ENCODE measurements at regions not wholly inside any gene's neighbourhood (a gene's known extent, or its start where the extent isn't known, plus 50 kb on each side); places are given as distances from the start of the nearest gene placed in this dataset.

DNA sequence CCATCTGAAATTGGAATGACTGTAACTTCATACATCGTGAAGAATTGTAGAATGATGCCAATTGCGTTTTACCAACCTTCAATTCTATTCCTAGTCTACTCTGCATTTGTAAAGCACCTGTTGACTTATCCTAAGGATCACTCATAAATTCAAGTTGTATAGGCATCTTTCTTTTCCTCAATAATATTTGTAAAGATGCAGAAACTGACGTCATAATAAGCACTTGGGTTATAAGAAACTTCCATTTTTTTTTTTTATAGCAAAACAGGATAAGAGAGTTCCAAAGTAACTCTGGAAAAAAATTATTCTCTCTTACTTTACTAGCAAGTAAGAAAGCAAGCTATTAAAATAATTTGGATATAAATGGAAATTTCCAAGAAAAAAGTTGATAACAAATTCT, 1377.4 kb upstream of the ACVR2A start:
- Histone ChIP-seq H4K20me1 (ENCODE audit: control insufficient read depth, insufficient read depth, insufficient read length) (no peaks in the 10 kb centered on the region), H2BK5ac (ENCODE audit: insufficient read length, low read length) (no peak overlapping the region), H3K56ac (ENCODE audit: insufficient read length, low read depth, low read length) (no peak overlapping the region), H3K9me3 (ENCODE audit: control insufficient read depth, low read depth, low read length) (no peaks in the 10 kb centered on the region), H3K27ac (ENCODE audit: insufficient read length, low read depth, low read length) (no peak overlapping the region), H3K4me1 (ENCODE audit: insufficient read depth, low read length) (no peaks in the 10 kb centered on the region; the same call in 1 of the 2 replicates), H3K18ac (ENCODE audit: insufficient read length, low read depth, low read length) (no peak overlapping the region), H3K27me3 (ENCODE audit: insufficient read depth, low read length) (no peaks in the 10 kb centered on the region), H2BK15ac (ENCODE audit: low read depth, low read length) (no peak overlapping the region), H3K9ac (ENCODE audit: extremely low read depth, insufficient read length, low read length) (no peak overlapping the region), H3K23me2 (ENCODE audit: insufficient read length, low read depth, low read length, poor library complexity, severe bottlenecking) (no peaks in the 10 kb centered on the region), H2AK5ac (ENCODE audit: insufficient read length, low read length) (no peak overlapping the region), H3T11ph (ENCODE audit: low read length) (no peak overlapping the region), H3K14ac (ENCODE audit: insufficient read depth, low read length) (no peak overlapping the region), H2BK12ac (ENCODE audit: insufficient read length, low read depth, low read length) (no peak overlapping the region), H3K79me1 (ENCODE audit: insufficient read depth, low read depth, low read length, poor library complexity, severe bottlenecking) (no peaks in the 10 kb centered on the region), H3K4me2 (ENCODE audit: insufficient read depth, insufficient read length, low read length) (no peak overlapping the region), H3K23ac (ENCODE audit: insufficient read length, low read depth, low read length) (no peak overlapping the region), H3K79me2 (ENCODE audit: insufficient read depth, low read length) (no peaks in the 10 kb centered on the region), H4K91ac (ENCODE audit: insufficient read length, low read depth, low read length) (no peak overlapping the region), H2BK120ac (ENCODE audit: low read depth, low read length, poor library complexity, severe bottlenecking) (no peak overlapping the region), H3K4ac (ENCODE audit: low read depth, low read length) (no peak overlapping the region), H2AFZ (ENCODE audit: low read length) (no peak overlapping the region), H4K5ac (ENCODE audit: insufficient read length, low read depth, low read length) (no peak overlapping the region), H2BK20ac (ENCODE audit: low read depth, low read length, poor library complexity, severe bottlenecking) (no peak overlapping the region), H4K8ac (replicated peaks; ENCODE audit: insufficient read length, low read depth, low read length) (no peak overlapping the region)
- TF ChIP-seq, protein P1, sequence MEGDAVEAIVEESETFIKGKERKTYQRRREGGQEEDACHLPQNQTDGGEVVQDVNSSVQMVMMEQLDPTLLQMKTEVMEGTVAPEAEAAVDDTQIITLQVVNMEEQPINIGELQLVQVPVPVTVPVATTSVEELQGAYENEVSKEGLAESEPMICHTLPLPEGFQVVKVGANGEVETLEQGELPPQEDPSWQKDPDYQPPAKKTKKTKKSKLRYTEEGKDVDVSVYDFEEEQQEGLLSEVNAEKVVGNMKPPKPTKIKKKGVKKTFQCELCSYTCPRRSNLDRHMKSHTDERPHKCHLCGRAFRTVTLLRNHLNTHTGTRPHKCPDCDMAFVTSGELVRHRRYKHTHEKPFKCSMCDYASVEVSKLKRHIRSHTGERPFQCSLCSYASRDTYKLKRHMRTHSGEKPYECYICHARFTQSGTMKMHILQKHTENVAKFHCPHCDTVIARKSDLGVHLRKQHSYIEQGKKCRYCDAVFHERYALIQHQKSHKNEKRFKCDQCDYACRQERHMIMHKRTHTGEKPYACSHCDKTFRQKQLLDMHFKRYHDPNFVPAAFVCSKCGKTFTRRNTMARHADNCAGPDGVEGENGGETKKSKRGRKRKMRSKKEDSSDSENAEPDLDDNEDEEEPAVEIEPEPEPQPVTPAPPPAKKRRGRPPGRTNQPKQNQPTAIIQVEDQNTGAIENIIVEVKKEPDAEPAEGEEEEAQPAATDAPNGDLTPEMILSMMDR (conservative IDR thresholded peaks at IDR 0.05): no peak
- H3K4me3 Mint-ChIP-seq: no peak overlapping the region
- peaks cover 4 to 6% of the 10 kb centered on the region in 2 experiments; a peak in 3 of 4 replicates for H3K4me1 Mint-ChIP-seq
- no peak for DNase-seq
- no CpG with 5 or more reads among the region's 3 CpGs for WGBS (ENCODE audit: extremely low coverage, insufficient read length, low lambda C conversion rate)
- no peak overlapping the region for H3K27ac Mint-ChIP-seq
- H3K27me3 Mint-ChIP-seq (ENCODE audit: low read depth): no peaks in the 10 kb centered on the region
- H3K9me3 Mint-ChIP-seq: peaks cover 2 to 6% of the 10 kb centered on the region in 2 experiments; a peak in 4 of 5 replicates
- H3K36me3 Mint-ChIP-seq (ENCODE audit: insufficient read depth in 1 of 3, low read depth in 3 of 3): peaks cover 0 to 9% (median 2%) of the 10 kb centered on the region in 3 experiments; a peak in 4 of 7 replicates
